PFSK-1 (cell line): ENCODE measurements at regions not wholly inside any gene's neighbourhood (a gene's known extent, or its start where the extent isn't known, plus 50 kb on each side); places are given as distances from the start of the nearest gene placed in this dataset.

ENCODE experiments used
- FOXP2 ChIP-seq: optimal IDR thresholded peaks from 2 replicates; pipeline ENCODE3; 2011; ENCODE audit warnings: borderline replicate concordance, control low read depth, inconsistent platforms; ENCODE audit not compliant: insufficient read depth; ENCODE audit errors: extremely low read length, extremely low read depth
- POLR2AphosphoS5 ChIP-seq: IDR thresholded peaks from 2 replicates; pipeline ENCODE4 v1.6.1; 2012; ENCODE audit warnings: low read depth, mild to moderate bottlenecking, control low read depth, low read length, moderate library complexity
- REST ChIP-seq, 2 experiments: IDR thresholded peaks; 2 replicates each; pipeline versions ENCODE4 v1.6.1 to v1.8.0; 2011 to 2012; ENCODE audit warnings: low read depth in 2 of 2, low read length in 2 of 2, control low read depth in 1 of 2, inconsistent platforms in 1 of 2, mild to moderate bottlenecking in 1 of 2, moderate library complexity in 1 of 2; ENCODE audit not compliant: insufficient read depth in 1 of 2
- SIN3A ChIP-seq: IDR thresholded peaks from 2 replicates; pipeline ENCODE4 v1.6.1; 2012; ENCODE audit warnings: mild to moderate bottlenecking, low read length, moderate library complexity, borderline replicate concordance; ENCODE audit not compliant: insufficient read depth
- TAF1 ChIP-seq: IDR thresholded peaks from 2 replicates; pipeline ENCODE4 v1.6.1; 2012; ENCODE audit warnings: low read length, control low read depth, borderline replicate concordance; ENCODE audit not compliant: insufficient read depth

- TF ChIP-seq REST (IDR thresholded peaks at IDR 0.05; ENCODE audit: insufficient read depth in 1 of 2, low read depth in 2 of 2, low read length in 2 of 2), result no peak
- no peak for TF ChIP-seq FOXP2
- no peak for TF ChIP-seq SIN3A
- TF ChIP-seq TAF1, result no peak
- TF ChIP-seq POLR2AphosphoS5, result no peak
These were observed 194.1 kb upstream of the LARGE1 start for GRCh38 chr22:34114406-34114805.

- TF ChIP-seq FOXP2, result no peak
- TF ChIP-seq REST (IDR thresholded peaks at IDR 0.05; ENCODE audit: insufficient read depth in 1 of 2, low read depth in 2 of 2, low read length in 2 of 2), result no peak
- TF ChIP-seq SIN3A, result no peak
- no peak for TF ChIP-seq TAF1
- TF ChIP-seq POLR2AphosphoS5, result no peak
These were observed 195.4 kb upstream of the LARGE1 start for GRCh38 chr22:34115722-34116121.

- TF ChIP-seq FOXP2 (no peak), POLR2AphosphoS5 (no peak), REST (IDR thresholded peaks at IDR 0.05; ENCODE audit: insufficient read depth in 1 of 2, low read depth in 2 of 2, low read length in 2 of 2) (no peak), TAF1 (no peak), SIN3A (no peak)
These were observed 195.8 kb upstream of the LARGE1 start for GRCh38 chr22:34116126-34116525.

- TF ChIP-seq POLR2AphosphoS5 (no peak), REST (IDR thresholded peaks at IDR 0.05; ENCODE audit: insufficient read depth in 1 of 2, low read depth in 2 of 2, low read length in 2 of 2) (no peak), TAF1 (no peak), FOXP2 (no peak), SIN3A (no peak)
These were observed 201.8 kb upstream of the LARGE1 start for GRCh38 chr22:34122042-34122441.

- TF ChIP-seq SIN3A (no peak), REST (IDR thresholded peaks at IDR 0.05; ENCODE audit: insufficient read depth in 1 of 2, low read depth in 2 of 2, low read length in 2 of 2) (no peak), FOXP2 (no peak), POLR2AphosphoS5 (no peak), TAF1 (no peak)
These were observed 209.6 kb upstream of the LARGE1 start for GRCh38 chr22:34129691-34130486.
